ENCODE measurements at regions not wholly inside any gene's neighbourhood (a gene's known extent, or its start where the extent isn't known, plus 50 kb on each side); places are given as distances from the start of the nearest gene placed in this dataset.

DNA sequence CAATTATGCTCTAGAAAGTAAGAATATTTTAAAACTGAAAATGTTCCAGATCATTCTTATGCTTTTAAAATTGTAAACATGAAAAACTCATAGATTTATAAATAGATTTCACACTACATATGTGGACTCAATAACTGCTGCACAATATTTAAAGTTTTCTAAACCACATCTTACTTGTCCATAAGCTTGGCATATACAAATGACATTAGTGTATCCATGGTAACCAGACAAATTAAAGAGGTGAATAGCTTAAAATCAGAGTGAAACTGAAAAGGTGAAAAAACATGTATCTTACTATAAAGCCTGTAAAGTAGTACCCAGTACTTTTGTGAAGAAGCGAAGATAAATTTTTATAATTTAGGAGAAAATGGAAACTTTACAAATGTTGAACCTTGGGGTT lies 151.2 kb upstream of the MYO16 start:
- DNase-seq (ENCODE audit: low spot score), result no peak
- Histone ChIP-seq H3K4me1 (ENCODE audit: insufficient read depth, low read length, poor library complexity, severe bottlenecking) (no peaks in the 10 kb centered on the region), H3K36me3 (ENCODE audit: insufficient read depth, low read length, poor library complexity, severe bottlenecking) (no peaks in the 10 kb centered on the region), H3K27me3 (replicated peaks; ENCODE audit: insufficient read depth, low read depth, low read length, poor library complexity) (no peaks in the 10 kb centered on the region), H3K27ac (ENCODE audit: low read depth, low read length, poor library complexity, severe bottlenecking) (no peak overlapping the region), H3K4me3 (ENCODE audit: low read depth, low read length, poor library complexity, severe bottlenecking) (no peak overlapping the region), H3K9me3 (ENCODE audit: low read depth, low read length, poor library complexity, severe bottlenecking) (no peaks in the 10 kb centered on the region)
- BruUV-seq (replicated peaks), result no TSS peak
- TF ChIP-seq, protein P1, sequence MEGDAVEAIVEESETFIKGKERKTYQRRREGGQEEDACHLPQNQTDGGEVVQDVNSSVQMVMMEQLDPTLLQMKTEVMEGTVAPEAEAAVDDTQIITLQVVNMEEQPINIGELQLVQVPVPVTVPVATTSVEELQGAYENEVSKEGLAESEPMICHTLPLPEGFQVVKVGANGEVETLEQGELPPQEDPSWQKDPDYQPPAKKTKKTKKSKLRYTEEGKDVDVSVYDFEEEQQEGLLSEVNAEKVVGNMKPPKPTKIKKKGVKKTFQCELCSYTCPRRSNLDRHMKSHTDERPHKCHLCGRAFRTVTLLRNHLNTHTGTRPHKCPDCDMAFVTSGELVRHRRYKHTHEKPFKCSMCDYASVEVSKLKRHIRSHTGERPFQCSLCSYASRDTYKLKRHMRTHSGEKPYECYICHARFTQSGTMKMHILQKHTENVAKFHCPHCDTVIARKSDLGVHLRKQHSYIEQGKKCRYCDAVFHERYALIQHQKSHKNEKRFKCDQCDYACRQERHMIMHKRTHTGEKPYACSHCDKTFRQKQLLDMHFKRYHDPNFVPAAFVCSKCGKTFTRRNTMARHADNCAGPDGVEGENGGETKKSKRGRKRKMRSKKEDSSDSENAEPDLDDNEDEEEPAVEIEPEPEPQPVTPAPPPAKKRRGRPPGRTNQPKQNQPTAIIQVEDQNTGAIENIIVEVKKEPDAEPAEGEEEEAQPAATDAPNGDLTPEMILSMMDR (conservative IDR thresholded peaks at IDR 0.05; ENCODE audit: low read depth, low read length), result no peak
- no peak for TF ChIP-seq EZH2 (IDR thresholded peaks at IDR 0.05; ENCODE audit: borderline replicate concordance, low read depth, low read length, poor library complexity, severe bottlenecking)
- intact Hi-C loops (cut with micrococcal nuclease; ENCODE audit: unreplicated experiment), result no loop called here
- ChIA-PET CTCF (no interaction called here), POLR2A (ENCODE audit: low non-redundant PET) (no interaction called here)

DNA sequence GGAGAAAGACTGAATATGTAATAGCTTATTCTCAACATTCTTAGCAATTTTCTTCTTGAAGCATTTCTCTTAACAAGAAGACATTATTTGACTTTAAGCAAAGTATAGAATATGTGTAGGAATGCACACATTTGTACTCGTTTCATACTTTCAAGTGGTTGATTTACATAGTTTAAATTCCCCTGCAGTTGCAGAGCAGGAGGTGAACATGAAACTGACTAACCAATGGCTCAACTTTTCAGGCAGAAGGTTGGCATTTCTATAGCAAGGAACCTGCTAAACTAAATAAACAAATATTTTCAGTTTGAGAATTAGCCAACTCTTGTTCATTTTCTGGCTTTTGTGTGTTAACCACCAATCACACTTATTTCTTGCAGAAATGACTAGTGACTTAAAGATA lies 145.4 kb upstream of the MYO16 start:
- no peaks in the 10 kb centered on the region for H3K4me1 ChIP-seq (ENCODE audit: insufficient read depth, low read length, poor library complexity, severe bottlenecking)
- ChIA-PET POLR2A (ENCODE audit: low non-redundant PET) (no interaction called here), CTCF (no interaction called here)
- DNase-seq (ENCODE audit: low spot score), result no peak
- no peaks in the 10 kb centered on the region for H3K27me3 ChIP-seq (replicated peaks; ENCODE audit: insufficient read depth, low read depth, low read length, poor library complexity)
- H3K27ac ChIP-seq (ENCODE audit: low read depth, low read length, poor library complexity, severe bottlenecking), result no peak overlapping the region
- H3K36me3 ChIP-seq (ENCODE audit: insufficient read depth, low read length, poor library complexity, severe bottlenecking), result no peaks in the 10 kb centered on the region
- intact Hi-C loops (cut with micrococcal nuclease; ENCODE audit: unreplicated experiment), result no loop called here
- TF ChIP-seq, protein P1 (conservative IDR thresholded peaks at IDR 0.05; ENCODE audit: low read depth, low read length), result no peak
- TF ChIP-seq EZH2 (IDR thresholded peaks at IDR 0.05; ENCODE audit: borderline replicate concordance, low read depth, low read length, poor library complexity, severe bottlenecking), result no peak
- BruUV-seq (replicated peaks), result no TSS peak
- H3K4me3 ChIP-seq (ENCODE audit: low read depth, low read length, poor library complexity, severe bottlenecking), result no peak overlapping the region
- no peaks in the 10 kb centered on the region for H3K9me3 ChIP-seq (ENCODE audit: low read depth, low read length, poor library complexity, severe bottlenecking)

DNA sequence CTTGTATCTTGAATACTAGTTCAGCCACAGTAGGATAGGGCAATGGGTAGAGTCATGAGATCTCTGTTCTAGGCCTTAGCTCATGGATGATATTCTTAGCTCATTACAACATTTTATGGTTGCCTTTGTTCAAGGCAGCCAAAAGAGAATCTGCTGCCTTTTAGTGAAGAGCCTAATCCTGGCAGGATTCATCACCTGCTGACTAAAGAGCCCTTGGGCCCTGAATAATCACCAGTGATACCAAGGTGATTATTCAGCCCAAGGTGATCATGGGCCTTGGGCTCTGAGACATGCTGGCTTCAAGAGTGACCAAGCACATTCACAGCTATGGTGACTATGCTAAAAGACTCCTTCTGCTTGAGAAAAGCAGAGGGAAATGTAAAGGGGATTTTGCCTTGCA lies 143.3 kb upstream of the MYO16 start:
- no peak for DNase-seq (ENCODE audit: low spot score)
- POLR2A ChIA-PET (ENCODE audit: low non-redundant PET), result no interaction called here
- Histone ChIP-seq H3K9me3 (ENCODE audit: low read depth, low read length, poor library complexity, severe bottlenecking) (no peaks in the 10 kb centered on the region), H3K4me3 (ENCODE audit: low read depth, low read length, poor library complexity, severe bottlenecking) (no peak overlapping the region), H3K27me3 (replicated peaks; ENCODE audit: insufficient read depth, low read depth, low read length, poor library complexity) (no peaks in the 10 kb centered on the region), H3K36me3 (ENCODE audit: insufficient read depth, low read length, poor library complexity, severe bottlenecking) (no peaks in the 10 kb centered on the region), H3K4me1 (ENCODE audit: insufficient read depth, low read length, poor library complexity, severe bottlenecking) (no peaks in the 10 kb centered on the region), H3K27ac (ENCODE audit: low read depth, low read length, poor library complexity, severe bottlenecking) (no peak overlapping the region)
- TF ChIP-seq, protein P1 (conservative IDR thresholded peaks at IDR 0.05; ENCODE audit: low read depth, low read length), result no peak
- no peak for TF ChIP-seq EZH2 (IDR thresholded peaks at IDR 0.05; ENCODE audit: borderline replicate concordance, low read depth, low read length, poor library complexity, severe bottlenecking)
- no TSS peak for BruUV-seq (replicated peaks)
- CTCF ChIA-PET, result no interaction called here
- intact Hi-C loops (cut with micrococcal nuclease; ENCODE audit: unreplicated experiment), result no loop called here

All from A673 (cell line).